Loucy (cell line): ENCODE measurements at regions not wholly inside any gene's neighbourhood (a gene's known extent, or its start where the extent isn't known, plus 50 kb on each side); places are given as distances from the start of the nearest gene placed in this dataset.

Experiments
- H2AFZ ChIP-seq: fragments of 200-600 bp; sonication (generic); 2 replicates; pipeline ENCODE4 v1.6.0; 2016; ENCODE audit warnings: antibody characterized with exemption, mild to moderate bottlenecking, low read length, moderate library complexity
- H3F3A ChIP-seq: fragments of 200-600 bp; 2 replicates; pipeline ENCODE4 v1.6.0; 2016; ENCODE audit warnings: antibody characterized with exemption, low read depth, mild to moderate bottlenecking
- H3K27me3 ChIP-seq: fragments of 200-600 bp; sonication (generic); 2 replicates; pipeline ENCODE4 v1.6.1; 2014; ENCODE audit warnings: low read length, mild to moderate bottlenecking; ENCODE audit not compliant: insufficient read depth, poor library complexity, severe bottlenecking
- H3K36me3 ChIP-seq: fragments of 200-600 bp; sonication (generic); 2 replicates; pipeline ENCODE4 v1.6.1; 2016; ENCODE audit warnings: low read length; ENCODE audit not compliant: insufficient read depth
- H3K4me1 ChIP-seq: fragments of 200-600 bp; sonication (generic); 2 replicates; pipeline ENCODE4 v1.5.1; 2014; ENCODE audit warnings: low read length, mild to moderate bottlenecking; ENCODE audit not compliant: insufficient read depth, poor library complexity, severe bottlenecking
- H3K4me2 ChIP-seq: fragments of 200-600 bp; sonication (generic); 2 replicates; pipeline ENCODE4 v1.6.0; 2014; ENCODE audit warnings: antibody characterized with exemption, low read length, low read depth, mild to moderate bottlenecking; ENCODE audit not compliant: poor library complexity, severe bottlenecking
- H3K4me3 ChIP-seq: fragments of 200-600 bp; sonication (generic); 2 replicates; pipeline ENCODE4 v1.5.1; 2014; ENCODE audit warnings: low read length, mild to moderate bottlenecking, mixed read lengths; ENCODE audit not compliant: poor library complexity, severe bottlenecking
- H3K79me2 ChIP-seq: fragments of 200-600 bp; sonication (generic); 2 replicates; pipeline ENCODE4 v1.6.1; 2014; ENCODE audit warnings: low read length; ENCODE audit not compliant: insufficient read depth
- H3K9ac ChIP-seq: fragments of 200-600 bp; sonication (generic); 2 replicates; pipeline ENCODE4 v1.6.0; 2014; ENCODE audit warnings: mild to moderate bottlenecking, low read depth, low read length, moderate library complexity; ENCODE audit not compliant: poor library complexity, severe bottlenecking
- H3K9me2 ChIP-seq: fragments of 200-600 bp; sonication (generic); replicated peaks from 2 replicates; pipeline ENCODE4 v1.6.1; 2016; ENCODE audit warnings: low read depth, low read length, mixed read lengths
- H3K9me3 ChIP-seq: fragments of 200-600 bp; sonication (generic); 2 replicates; pipeline ENCODE4 v1.6.1; 2014; ENCODE audit warnings: mild to moderate bottlenecking, antibody characterized with exemption, low read length, low read depth; ENCODE audit not compliant: insufficient read depth
- H4K20me1 ChIP-seq: fragments of 200-600 bp; sonication (generic); 2 replicates; pipeline ENCODE4 v1.6.0; 2014; ENCODE audit warnings: antibody characterized with exemption, low read length, mild to moderate bottlenecking; ENCODE audit not compliant: insufficient read depth, poor library complexity, severe bottlenecking
- EZH2phosphoT487 ChIP-seq: fragments of 200-600 bp; IDR thresholded peaks from 2 replicates; pipeline ENCODE4 v1.6.1; 2018; ENCODE audit warnings: antibody characterized with exemption, mild to moderate bottlenecking, moderate library complexity, borderline replicate concordance
- TF ChIP-seq, protein P1 (sequence below): fragments of 200-600 bp; sonication (generic); conservative IDR thresholded peaks from 2 replicates; pipeline ENCODE4 v1.5.1; 2014; ENCODE audit warnings: mild to moderate bottlenecking, antibody characterized with exemption, low read length

DNA sequence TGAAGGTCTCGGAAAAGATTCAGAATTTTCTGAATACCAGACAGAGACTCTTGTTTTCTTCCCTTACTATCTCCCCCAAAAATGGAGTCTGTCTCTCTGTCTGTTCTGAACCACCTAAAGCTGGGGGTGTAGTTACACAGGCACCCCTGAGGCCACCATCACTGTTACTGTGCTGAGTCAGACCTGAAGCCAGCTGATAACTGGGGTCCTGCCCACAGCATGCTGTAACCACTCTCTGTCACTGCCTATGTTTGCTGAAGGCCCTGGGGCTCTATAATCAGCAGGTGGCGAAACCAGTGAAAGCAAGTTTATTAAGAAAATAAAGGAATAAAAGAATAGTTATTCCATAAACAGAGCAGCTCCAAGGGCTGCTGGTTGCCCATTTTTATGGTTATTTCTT is 575.2 kb upstream of the POT1 start:
- Histone ChIP-seq H3K9ac (no peak overlapping the region), H3K4me2 (no peak overlapping the region), H3K9me3 (no peaks in the 10 kb centered on the region), H3K79me2 (no peaks in the 10 kb centered on the region), H3K27me3 (no peaks in the 10 kb centered on the region), H3K36me3 (no peaks in the 10 kb centered on the region), H4K20me1 (no peaks in the 10 kb centered on the region), H3K4me3 (no peak overlapping the region), H3F3A (no peaks in the 10 kb centered on the region), H3K4me1 (no peaks in the 10 kb centered on the region), H3K9me2 (no peaks in the 10 kb centered on the region), H2AFZ (no peak overlapping the region)
- TF ChIP-seq, protein P1, sequence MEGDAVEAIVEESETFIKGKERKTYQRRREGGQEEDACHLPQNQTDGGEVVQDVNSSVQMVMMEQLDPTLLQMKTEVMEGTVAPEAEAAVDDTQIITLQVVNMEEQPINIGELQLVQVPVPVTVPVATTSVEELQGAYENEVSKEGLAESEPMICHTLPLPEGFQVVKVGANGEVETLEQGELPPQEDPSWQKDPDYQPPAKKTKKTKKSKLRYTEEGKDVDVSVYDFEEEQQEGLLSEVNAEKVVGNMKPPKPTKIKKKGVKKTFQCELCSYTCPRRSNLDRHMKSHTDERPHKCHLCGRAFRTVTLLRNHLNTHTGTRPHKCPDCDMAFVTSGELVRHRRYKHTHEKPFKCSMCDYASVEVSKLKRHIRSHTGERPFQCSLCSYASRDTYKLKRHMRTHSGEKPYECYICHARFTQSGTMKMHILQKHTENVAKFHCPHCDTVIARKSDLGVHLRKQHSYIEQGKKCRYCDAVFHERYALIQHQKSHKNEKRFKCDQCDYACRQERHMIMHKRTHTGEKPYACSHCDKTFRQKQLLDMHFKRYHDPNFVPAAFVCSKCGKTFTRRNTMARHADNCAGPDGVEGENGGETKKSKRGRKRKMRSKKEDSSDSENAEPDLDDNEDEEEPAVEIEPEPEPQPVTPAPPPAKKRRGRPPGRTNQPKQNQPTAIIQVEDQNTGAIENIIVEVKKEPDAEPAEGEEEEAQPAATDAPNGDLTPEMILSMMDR, result no peak

GRCh38 chr7:125495997-125496396 is 566.4 kb upstream of the POT1 start:
- Histone ChIP-seq H4K20me1 (no peaks in the 10 kb centered on the region), H3K9ac (no peak overlapping the region), H3K27me3 (no peaks in the 10 kb centered on the region), H3K4me1 (no peaks in the 10 kb centered on the region), H2AFZ (no peak overlapping the region), H3K79me2 (no peaks in the 10 kb centered on the region), H3K9me3 (no peaks in the 10 kb centered on the region), H3K36me3 (no peaks in the 10 kb centered on the region), H3F3A (no peaks in the 10 kb centered on the region), H3K4me2 (no peak overlapping the region), H3K4me3 (no peak overlapping the region), H3K9me2 (no peaks in the 10 kb centered on the region)
- TF ChIP-seq, protein P1, result no peak
- no peak for TF ChIP-seq EZH2phosphoT487

GRCh38 chr7:125492521-125492920 is 562.9 kb upstream of the POT1 start:
- H3K4me1 ChIP-seq, result no peaks in the 10 kb centered on the region

More at GRCh38 chr7:125492521-125492920, 562.9 kb upstream of the POT1 start:
- no peaks in the 10 kb centered on the region for H3K9me2 ChIP-seq
- H4K20me1 ChIP-seq, result no peaks in the 10 kb centered on the region
- H3K36me3 ChIP-seq, result no peaks in the 10 kb centered on the region
- no peaks in the 10 kb centered on the region for H3K9me3 ChIP-seq
- no peak for TF ChIP-seq EZH2phosphoT487
- TF ChIP-seq, protein P1, result no peak
- H3K79me2 ChIP-seq, result no peaks in the 10 kb centered on the region
- no peak overlapping the region for H3K4me3 ChIP-seq
- H3F3A ChIP-seq, result no peaks in the 10 kb centered on the region
- H3K4me2 ChIP-seq, result no peak overlapping the region
- no peak overlapping the region for H2AFZ ChIP-seq
- no peaks in the 10 kb centered on the region for H3K27me3 ChIP-seq
- H3K9ac ChIP-seq, result no peak overlapping the region
